ENCODE measurements at regions not wholly inside any gene's neighbourhood (a gene's known extent, or its start where the extent isn't known, plus 50 kb on each side); places are given as distances from the start of the nearest gene placed in this dataset.

GRCh38 chr1:34328281-34328799, 151.6 kb downstream of the C1orf94 start:
- no peak overlapping the region for H3K9ac ChIP-seq (ENCODE audit: low read depth, low read length)
- H3K27me3 ChIP-seq (ENCODE audit: control insufficient read depth, insufficient read depth, low read length), result no peaks in the 10 kb centered on the region

GRCh38 chr1:34330061-34330460, 153.4 kb downstream of the C1orf94 start:
- H3K9me3 ChIP-seq (ENCODE audit: control insufficient read depth, insufficient read depth, low read length), result no peaks in the 10 kb centered on the region
- H3K4me1 ChIP-seq (ENCODE audit: control insufficient read depth, insufficient read depth, low read length), result no peaks in the 10 kb centered on the region
- H3K27ac ChIP-seq (ENCODE audit: low read depth, low read length), result no peak overlapping the region
- H3K9ac ChIP-seq (ENCODE audit: low read depth, low read length), result no peak overlapping the region
- no peaks in the 10 kb centered on the region for H3K27me3 ChIP-seq (ENCODE audit: control insufficient read depth, insufficient read depth, low read length)
- no peak overlapping the region for H3K4me3 ChIP-seq (ENCODE audit: low read depth, low read length)
- no peaks in the 10 kb centered on the region for H3K36me3 ChIP-seq (ENCODE audit: control insufficient read depth, insufficient read depth, low read length)

More at GRCh38 chr1:34328281-34328799, 151.6 kb downstream of the C1orf94 start:
- Histone ChIP-seq H3K27ac (ENCODE audit: low read depth, low read length) (no peak overlapping the region), H3K9me3 (ENCODE audit: control insufficient read depth, insufficient read depth, low read length) (no peaks in the 10 kb centered on the region), H3K4me3 (ENCODE audit: low read depth, low read length) (no peak overlapping the region), H3K4me1 (ENCODE audit: control insufficient read depth, insufficient read depth, low read length) (no peaks in the 10 kb centered on the region), H3K36me3 (ENCODE audit: control insufficient read depth, insufficient read depth, low read length) (no peaks in the 10 kb centered on the region)

GRCh38 chr1:34331020-34331926, 154.6 kb downstream of the C1orf94 start:
- Histone ChIP-seq H3K4me3 (ENCODE audit: low read depth, low read length) (no peak overlapping the region), H3K9ac (ENCODE audit: low read depth, low read length) (no peak overlapping the region), H3K9me3 (ENCODE audit: control insufficient read depth, insufficient read depth, low read length) (no peaks in the 10 kb centered on the region), H3K27me3 (ENCODE audit: control insufficient read depth, insufficient read depth, low read length) (no peaks in the 10 kb centered on the region), H3K36me3 (ENCODE audit: control insufficient read depth, insufficient read depth, low read length) (no peaks in the 10 kb centered on the region), H3K27ac (ENCODE audit: low read depth, low read length) (no peak overlapping the region), H3K4me1 (ENCODE audit: control insufficient read depth, insufficient read depth, low read length) (no peaks in the 10 kb centered on the region)

GRCh38 chr1:34332996-34333395, 156.3 kb downstream of the C1orf94 start:
- H3K9ac ChIP-seq (ENCODE audit: low read depth, low read length), result no peak overlapping the region

GRCh38 chr1:34338871-34339270, 162.2 kb downstream of the C1orf94 start:
- H3K27me3 ChIP-seq (ENCODE audit: control insufficient read depth, insufficient read depth, low read length), result no peaks in the 10 kb centered on the region
- H3K9me3 ChIP-seq (ENCODE audit: control insufficient read depth, insufficient read depth, low read length), result no peaks in the 10 kb centered on the region
- H3K4me3 ChIP-seq (ENCODE audit: low read depth, low read length), result no peak overlapping the region

More at GRCh38 chr1:34332996-34333395, 156.3 kb downstream of the C1orf94 start:
- H3K9me3 ChIP-seq (ENCODE audit: control insufficient read depth, insufficient read depth, low read length), result no peaks in the 10 kb centered on the region
- H3K36me3 ChIP-seq (ENCODE audit: control insufficient read depth, insufficient read depth, low read length), result no peaks in the 10 kb centered on the region
- H3K27ac ChIP-seq (ENCODE audit: low read depth, low read length), result no peak overlapping the region
- H3K4me1 ChIP-seq (ENCODE audit: control insufficient read depth, insufficient read depth, low read length), result no peaks in the 10 kb centered on the region
- no peaks in the 10 kb centered on the region for H3K27me3 ChIP-seq (ENCODE audit: control insufficient read depth, insufficient read depth, low read length)
- H3K4me3 ChIP-seq (ENCODE audit: low read depth, low read length), result no peak overlapping the region

GRCh38 chr1:34341896-34342295, 165.2 kb downstream of the C1orf94 start:
- no peaks in the 10 kb centered on the region for H3K27me3 ChIP-seq (ENCODE audit: control insufficient read depth, insufficient read depth, low read length)
- H3K9me3 ChIP-seq (ENCODE audit: control insufficient read depth, insufficient read depth, low read length), result no peaks in the 10 kb centered on the region
- H3K4me1 ChIP-seq (ENCODE audit: control insufficient read depth, insufficient read depth, low read length), result no peaks in the 10 kb centered on the region
- no peaks in the 10 kb centered on the region for H3K36me3 ChIP-seq (ENCODE audit: control insufficient read depth, insufficient read depth, low read length)
- H3K27ac ChIP-seq (ENCODE audit: low read depth, low read length), result no peak overlapping the region
- H3K4me3 ChIP-seq (ENCODE audit: low read depth, low read length), result no peak overlapping the region
- no peak overlapping the region for H3K9ac ChIP-seq (ENCODE audit: low read depth, low read length)

More at GRCh38 chr1:34338871-34339270, 162.2 kb downstream of the C1orf94 start:
- Histone ChIP-seq H3K36me3 (ENCODE audit: control insufficient read depth, insufficient read depth, low read length) (no peaks in the 10 kb centered on the region), H3K4me1 (ENCODE audit: control insufficient read depth, insufficient read depth, low read length) (no peaks in the 10 kb centered on the region), H3K27ac (ENCODE audit: low read depth, low read length) (no peak overlapping the region), H3K9ac (ENCODE audit: low read depth, low read length) (no peak overlapping the region)

- H3K4me3 ChIP-seq (ENCODE audit: low read depth, low read length), result no peak overlapping the region
- H3K36me3 ChIP-seq (ENCODE audit: control insufficient read depth, insufficient read depth, low read length), result no peaks in the 10 kb centered on the region
- no peaks in the 10 kb centered on the region for H3K4me1 ChIP-seq (ENCODE audit: control insufficient read depth, insufficient read depth, low read length)
- no peak overlapping the region for H3K27ac ChIP-seq (ENCODE audit: low read depth, low read length)
- no peaks in the 10 kb centered on the region for H3K27me3 ChIP-seq (ENCODE audit: control insufficient read depth, insufficient read depth, low read length)
- no peak overlapping the region for H3K9ac ChIP-seq (ENCODE audit: low read depth, low read length)
- no peaks in the 10 kb centered on the region for H3K9me3 ChIP-seq (ENCODE audit: control insufficient read depth, insufficient read depth, low read length)
These were observed 165.6 kb downstream of the C1orf94 start for GRCh38 chr1:34342334-34342733.

GRCh38 chr1:34346128-34346527, 169.4 kb downstream of the C1orf94 start:
- H3K4me3 ChIP-seq (ENCODE audit: low read depth, low read length), result no peak overlapping the region
- H3K27ac ChIP-seq (ENCODE audit: low read depth, low read length), result no peak overlapping the region
- no peaks in the 10 kb centered on the region for H3K4me1 ChIP-seq (ENCODE audit: control insufficient read depth, insufficient read depth, low read length)
- H3K27me3 ChIP-seq (ENCODE audit: control insufficient read depth, insufficient read depth, low read length), result no peaks in the 10 kb centered on the region
- no peaks in the 10 kb centered on the region for H3K36me3 ChIP-seq (ENCODE audit: control insufficient read depth, insufficient read depth, low read length)
- H3K9ac ChIP-seq (ENCODE audit: low read depth, low read length), result no peak overlapping the region
- H3K9me3 ChIP-seq (ENCODE audit: control insufficient read depth, insufficient read depth, low read length), result no peaks in the 10 kb centered on the region

GRCh38 chr1:34353409-34353808, 176.7 kb downstream of the C1orf94 start:
- H3K9me3 ChIP-seq (ENCODE audit: control insufficient read depth, insufficient read depth, low read length), result no peaks in the 10 kb centered on the region
- no peaks in the 10 kb centered on the region for H3K36me3 ChIP-seq (ENCODE audit: control insufficient read depth, insufficient read depth, low read length)
- H3K9ac ChIP-seq (ENCODE audit: low read depth, low read length), result no peak overlapping the region
- no peaks in the 10 kb centered on the region for H3K4me1 ChIP-seq (ENCODE audit: control insufficient read depth, insufficient read depth, low read length)
- H3K4me3 ChIP-seq (ENCODE audit: low read depth, low read length), result no peak overlapping the region
- H3K27ac ChIP-seq (ENCODE audit: low read depth, low read length), result no peak overlapping the region
- H3K27me3 ChIP-seq (ENCODE audit: control insufficient read depth, insufficient read depth, low read length), result no peaks in the 10 kb centered on the region

GRCh38 chr1:34354367-34354766, 177.7 kb downstream of the C1orf94 start:
- Histone ChIP-seq H3K9me3 (ENCODE audit: control insufficient read depth, insufficient read depth, low read length) (no peaks in the 10 kb centered on the region), H3K36me3 (ENCODE audit: control insufficient read depth, insufficient read depth, low read length) (no peaks in the 10 kb centered on the region), H3K27me3 (ENCODE audit: control insufficient read depth, insufficient read depth, low read length) (no peaks in the 10 kb centered on the region), H3K4me1 (ENCODE audit: control insufficient read depth, insufficient read depth, low read length) (no peaks in the 10 kb centered on the region), H3K27ac (ENCODE audit: low read depth, low read length) (no peak overlapping the region), H3K4me3 (ENCODE audit: low read depth, low read length) (no peak overlapping the region), H3K9ac (ENCODE audit: low read depth, low read length) (no peak overlapping the region)

GRCh38 chr1:34356853-34357252, 180.1 kb downstream of the C1orf94 start:
- Histone ChIP-seq H3K4me3 (ENCODE audit: low read depth, low read length) (no peak overlapping the region), H3K9me3 (ENCODE audit: control insufficient read depth, insufficient read depth, low read length) (no peaks in the 10 kb centered on the region), H3K9ac (ENCODE audit: low read depth, low read length) (no peak overlapping the region), H3K27ac (ENCODE audit: low read depth, low read length) (no peak overlapping the region), H3K4me1 (ENCODE audit: control insufficient read depth, insufficient read depth, low read length) (no peaks in the 10 kb centered on the region), H3K27me3 (ENCODE audit: control insufficient read depth, insufficient read depth, low read length) (no peaks in the 10 kb centered on the region), H3K36me3 (ENCODE audit: control insufficient read depth, insufficient read depth, low read length) (no peaks in the 10 kb centered on the region)

All from HUES48 (cell line).